ENCODE measurements at regions not wholly inside any gene's neighbourhood (a gene's known extent, or its start where the extent isn't known, plus 50 kb on each side); places are given as distances from the start of the nearest gene placed in this dataset.

- Histone ChIP-seq H3K36me3 (ENCODE audit: control insufficient read depth, insufficient read depth, low read length) (no peaks in the 10 kb centered on the region), H3K9me3 (replicated peaks; ENCODE audit: control insufficient read depth, insufficient read depth, low read depth, low read length) (no peaks in the 10 kb centered on the region), H3K9ac (ENCODE audit: insufficient read depth in 1 of 2, low read depth in 2 of 2, low read length in 2 of 2) (no peak overlapping the region), H3K9me1 (ENCODE audit: control insufficient read depth, insufficient read depth, low read length) (no peaks in the 10 kb centered on the region), H3K79me2 (ENCODE audit: control insufficient read depth, insufficient read depth, low read length) (no peaks in the 10 kb centered on the region), H4K20me1 (replicated peaks; ENCODE audit: control insufficient read depth, insufficient read depth, low read length) (no peaks in the 10 kb centered on the region), H3K27me3 (ENCODE audit: control insufficient read depth in 2 of 2, insufficient read depth in 2 of 2, low read length in 2 of 2) (peaks cover 0 to 6% of the 10 kb centered on the region in 2 experiments; a peak in 1 of 5 replicates), H3K4me2 (ENCODE audit: insufficient read depth, low read length) (no peak overlapping the region), H3K4me1 (replicated peaks in 1 of 2; ENCODE audit: control insufficient read depth in 2 of 2, insufficient read depth in 2 of 2, low read length in 2 of 2) (no peaks in the 10 kb centered on the region), H3K4me3 (no peak overlapping the region), H3K27ac (ENCODE audit: extremely low read depth, low read depth, low read length) (no peak overlapping the region), H2AFZ (ENCODE audit: low read depth, low read length) (no peak overlapping the region)
- POLR2A ChIA-PET = no interaction called here
- FAIRE-seq = no peak
- CTCF ChIA-PET (ENCODE audit: low intra/inter-chr PET ratio) = no interaction called here
- ATAC-seq = no peak
- TF ChIP-seq ZNF174 (CRISPR knock-in tag; IDR thresholded peaks at IDR 0.05) (no peak), SIN3A (IDR thresholded peaks at IDR 0.05; ENCODE audit: borderline replicate concordance in 2 of 2, control insufficient read depth in 1 of 2, low read depth in 2 of 2, low read length in 2 of 2) (no peak), ZNF253 (CRISPR knock-in tag; conservative IDR thresholded peaks at IDR 0.05) (no peak), BCLAF1 (IDR thresholded peaks at IDR 0.05; ENCODE audit: borderline replicate concordance in 1 of 2, control insufficient read depth in 1 of 2, low read depth in 2 of 2, low read length in 1 of 2) (no peak), PTBP1 (IDR thresholded peaks at IDR 0.05; ENCODE audit: low read depth, low read length) (no peak), KLF1 (tag; IDR thresholded peaks at IDR 0.05) (no peak), CREB5 (CRISPR knock-in tag; IDR thresholded peaks at IDR 0.05) (no peak), MAFG (tag; conservative IDR thresholded peaks at IDR 0.05) (no peak), PBX2 (CRISPR knock-in tag; IDR thresholded peaks at IDR 0.05; ENCODE audit: low read depth) (no peak), PBX2 (tag; conservative IDR thresholded peaks at IDR 0.05; ENCODE audit: low read depth) (no peak), GTF2F1 (IDR thresholded peaks at IDR 0.05; ENCODE audit: low read depth, low read length) (no peak), ZNF165 (CRISPR knock-in tag; IDR thresholded peaks at IDR 0.05; ENCODE audit: borderline replicate concordance) (no peak), TAF15 (IDR thresholded peaks at IDR 0.05; ENCODE audit: low read depth, low read length) (no peak), ZNF175 (CRISPR knock-in tag; IDR thresholded peaks at IDR 0.05; ENCODE audit: low read depth) (no peak), CCAR2 (IDR thresholded peaks at IDR 0.05; ENCODE audit: low read depth, low read length) (no peak), HNRNPK (IDR thresholded peaks at IDR 0.05; ENCODE audit: low read depth, low read length, poor library complexity, severe bottlenecking) (no peak), HNRNPUL1 (IDR thresholded peaks at IDR 0.05; ENCODE audit: low read length) (no peak)
- WGBS (ENCODE audit: insufficient coverage, low coverage, missing lambda C conversion rate) = 0% methylated on average over 2 of the region's 3 CpGs
- DNase-seq (ENCODE audit: extremely low read depth in 1 of 4, low spot score in 3 of 4) = no peak
- BruUV-seq (replicated peaks) = no TSS peak
- in situ Hi-C loops (cut with MboI) (no loop called here), intact Hi-C loops (cut with micrococcal nuclease) (no loop called here)
Observed at GRCh38 chr13:40223585-40223984, 442.9 kb downstream of the FOXO1 start.
